Astrocyte (in vitro differentiated cells and primary cell): ENCODE measurements at regions not wholly inside any gene's neighbourhood (a gene's known extent, or its start where the extent isn't known, plus 50 kb on each side); places are given as distances from the start of the nearest gene placed in this dataset.

ENCODE experiments used
- EZH2 ChIP-seq: IDR thresholded peaks from 2 replicates; pipeline ENCODE4 v1.6.1; 2012; ENCODE audit warnings: mild to moderate bottlenecking, low read length, inconsistent platforms; ENCODE audit not compliant: insufficient read depth
- TF ChIP-seq, protein P1 (sequence below): IDR thresholded peaks from 2 replicates; pipeline ENCODE4 v1.5.1; 2011; ENCODE audit warnings: low read depth, mild to moderate bottlenecking, inconsistent platforms, low read length, moderate library complexity; ENCODE audit not compliant: insufficient read depth

DNA sequence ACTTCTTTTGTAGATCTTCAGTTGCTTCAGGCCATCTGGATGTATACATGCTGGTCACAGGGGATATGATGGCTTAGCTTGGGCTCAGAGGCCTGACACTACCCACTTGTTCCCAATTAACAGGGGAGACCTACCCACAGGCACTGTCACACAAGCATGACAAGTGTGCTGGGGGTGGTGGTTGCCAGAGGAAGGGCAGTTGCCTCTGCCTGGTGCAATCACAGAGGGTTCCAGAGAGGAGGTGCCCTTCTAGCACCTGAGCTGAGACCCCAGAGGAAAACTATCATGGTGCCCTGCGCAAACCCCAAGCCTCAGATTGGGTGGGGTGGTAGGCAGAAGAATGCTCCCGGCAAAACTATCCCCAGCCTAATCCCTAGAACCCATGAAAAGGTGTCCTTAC, 65.6 kb upstream of the NANOS1 start:
- TF ChIP-seq, protein P1, sequence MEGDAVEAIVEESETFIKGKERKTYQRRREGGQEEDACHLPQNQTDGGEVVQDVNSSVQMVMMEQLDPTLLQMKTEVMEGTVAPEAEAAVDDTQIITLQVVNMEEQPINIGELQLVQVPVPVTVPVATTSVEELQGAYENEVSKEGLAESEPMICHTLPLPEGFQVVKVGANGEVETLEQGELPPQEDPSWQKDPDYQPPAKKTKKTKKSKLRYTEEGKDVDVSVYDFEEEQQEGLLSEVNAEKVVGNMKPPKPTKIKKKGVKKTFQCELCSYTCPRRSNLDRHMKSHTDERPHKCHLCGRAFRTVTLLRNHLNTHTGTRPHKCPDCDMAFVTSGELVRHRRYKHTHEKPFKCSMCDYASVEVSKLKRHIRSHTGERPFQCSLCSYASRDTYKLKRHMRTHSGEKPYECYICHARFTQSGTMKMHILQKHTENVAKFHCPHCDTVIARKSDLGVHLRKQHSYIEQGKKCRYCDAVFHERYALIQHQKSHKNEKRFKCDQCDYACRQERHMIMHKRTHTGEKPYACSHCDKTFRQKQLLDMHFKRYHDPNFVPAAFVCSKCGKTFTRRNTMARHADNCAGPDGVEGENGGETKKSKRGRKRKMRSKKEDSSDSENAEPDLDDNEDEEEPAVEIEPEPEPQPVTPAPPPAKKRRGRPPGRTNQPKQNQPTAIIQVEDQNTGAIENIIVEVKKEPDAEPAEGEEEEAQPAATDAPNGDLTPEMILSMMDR = no peak
- TF ChIP-seq EZH2 = no peak
